ENCODE measurements at regions not wholly inside any gene's neighbourhood (a gene's known extent, or its start where the extent isn't known, plus 50 kb on each side); places are given as distances from the start of the nearest gene placed in this dataset.

DNA sequence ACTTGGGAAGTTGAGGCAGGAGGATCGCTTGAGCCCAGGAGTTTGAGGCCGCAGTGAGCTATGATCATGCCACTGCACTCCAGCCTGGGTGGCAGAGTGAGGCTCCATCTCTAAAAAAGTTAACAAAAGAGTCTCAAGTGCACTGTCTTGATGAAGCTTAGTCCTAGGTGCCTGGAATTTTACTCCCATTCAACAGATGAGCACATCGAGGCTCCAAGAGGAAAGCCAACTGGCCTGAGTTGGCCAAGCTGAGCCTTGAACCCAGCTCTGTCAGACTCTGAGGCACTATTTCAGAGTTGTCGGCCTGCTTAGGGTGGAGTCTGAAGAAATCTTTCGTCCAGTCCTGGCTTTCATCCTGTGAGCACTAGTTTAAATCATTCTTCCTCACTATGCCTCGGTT, 98.1 kb upstream of the MAP1LC3B2 start:
- intact Hi-C loops (cut with micrococcal nuclease) = no loop called here
- TF ChIP-seq CTCF (IDR thresholded peaks at IDR 0.05; ENCODE audit: unreplicated experiment) = no peak

GRCh38 chr12:116463366-116463765, 95.8 kb upstream of the MAP1LC3B2 start:
- Mint-ChIP-seq H3K36me3 (ENCODE audit: insufficient read depth, unreplicated experiment) (no peaks in the 10 kb centered on the region), H3K4me1 (ENCODE audit: insufficient read depth, unreplicated experiment) (no peaks in the 10 kb centered on the region), H3K9me3 (ENCODE audit: unreplicated experiment) (no peaks in the 10 kb centered on the region), H3K27ac (ENCODE audit: low read depth, unreplicated experiment) (no peak overlapping the region), H3K4me3 (ENCODE audit: unreplicated experiment) (no peak overlapping the region), H3K27me3 (ENCODE audit: insufficient read depth, unreplicated experiment) (no peaks in the 10 kb centered on the region)
- BruUV-seq (replicated peaks) = no TSS peak
- intact Hi-C loops (cut with micrococcal nuclease) = no loop called here
- TF ChIP-seq CTCF (IDR thresholded peaks at IDR 0.05; ENCODE audit: unreplicated experiment) = no peak
- POLR2A ChIA-PET = no interaction called here
- no peak for DNase-seq (ENCODE audit: unreplicated experiment)
- CTCF ChIA-PET = no interaction called here

More for the DNA sequence above, 98.1 kb upstream of the MAP1LC3B2 start:
- BruUV-seq (replicated peaks) = no TSS peak
- Mint-ChIP-seq H3K4me3 (ENCODE audit: unreplicated experiment) (no peak overlapping the region), H3K9me3 (ENCODE audit: unreplicated experiment) (no peaks in the 10 kb centered on the region), H3K36me3 (ENCODE audit: insufficient read depth, unreplicated experiment) (no peaks in the 10 kb centered on the region), H3K4me1 (ENCODE audit: insufficient read depth, unreplicated experiment) (peaks cover 5% of the 10 kb centered on the region), H3K27ac (ENCODE audit: low read depth, unreplicated experiment) (no peak overlapping the region), H3K27me3 (ENCODE audit: insufficient read depth, unreplicated experiment) (no peaks in the 10 kb centered on the region)
- ChIA-PET POLR2A (interaction anchor here (0.6 kb wide), 1 partner anchor 105 kb away, joined by 3 read pairs; no protein-coding TSS in a partner anchor), CTCF (no interaction called here)
- no peak for DNase-seq (ENCODE audit: unreplicated experiment)

GRCh38 chr12:116465407-116465806, 93.8 kb upstream of the MAP1LC3B2 start:
- H3K27me3 Mint-ChIP-seq (ENCODE audit: insufficient read depth, unreplicated experiment) = no peaks in the 10 kb centered on the region
- H3K27ac Mint-ChIP-seq (ENCODE audit: low read depth, unreplicated experiment) = no peak overlapping the region
- POLR2A ChIA-PET = no interaction called here
- H3K36me3 Mint-ChIP-seq (ENCODE audit: insufficient read depth, unreplicated experiment) = no peaks in the 10 kb centered on the region
- BruUV-seq (replicated peaks) = no TSS peak
- no peak overlapping the region for H3K4me3 Mint-ChIP-seq (ENCODE audit: unreplicated experiment)
- H3K9me3 Mint-ChIP-seq (ENCODE audit: unreplicated experiment) = no peaks in the 10 kb centered on the region
- no peaks in the 10 kb centered on the region for H3K4me1 Mint-ChIP-seq (ENCODE audit: insufficient read depth, unreplicated experiment)
- CTCF ChIA-PET = no interaction called here
- intact Hi-C loops (cut with micrococcal nuclease) = no loop called here
- no peak for TF ChIP-seq CTCF (IDR thresholded peaks at IDR 0.05; ENCODE audit: unreplicated experiment)
- DNase-seq (ENCODE audit: unreplicated experiment) = no peak

DNA sequence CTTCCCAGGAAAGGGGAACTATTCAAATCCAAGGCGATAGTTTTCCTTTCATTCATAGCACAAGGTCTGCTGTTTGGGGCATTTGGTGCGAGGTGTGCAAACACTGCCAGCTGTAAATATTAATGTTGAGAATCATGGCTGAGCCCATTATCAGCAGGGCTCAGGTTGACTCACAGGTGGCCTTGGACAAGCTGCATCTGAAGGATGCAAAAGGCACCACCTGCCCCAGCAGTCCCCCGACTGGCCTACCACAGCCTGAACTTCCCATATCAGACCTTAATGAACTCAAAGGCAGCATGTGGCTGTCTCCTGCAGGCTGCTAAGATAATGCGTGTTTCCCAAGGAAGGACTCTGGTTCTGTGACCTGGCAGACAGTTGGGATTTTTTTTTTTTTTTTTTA, 93.3 kb upstream of the MAP1LC3B2 start:
- H3K36me3 Mint-ChIP-seq (ENCODE audit: insufficient read depth, unreplicated experiment) = no peaks in the 10 kb centered on the region
- no peak overlapping the region for H3K27ac Mint-ChIP-seq (ENCODE audit: low read depth, unreplicated experiment)
- no peak for TF ChIP-seq CTCF (IDR thresholded peaks at IDR 0.05; ENCODE audit: unreplicated experiment)
- BruUV-seq (replicated peaks) = no TSS peak
- H3K4me3 Mint-ChIP-seq (ENCODE audit: unreplicated experiment) = no peak overlapping the region
- no peak for DNase-seq (ENCODE audit: unreplicated experiment)
- POLR2A ChIA-PET = no interaction called here
- H3K9me3 Mint-ChIP-seq (ENCODE audit: unreplicated experiment) = no peaks in the 10 kb centered on the region
- CTCF ChIA-PET = no interaction called here
- no peaks in the 10 kb centered on the region for H3K4me1 Mint-ChIP-seq (ENCODE audit: insufficient read depth, unreplicated experiment)
- H3K27me3 Mint-ChIP-seq (ENCODE audit: insufficient read depth, unreplicated experiment) = no peaks in the 10 kb centered on the region
- intact Hi-C loops (cut with micrococcal nuclease) = no loop called here
